ENCODE measurements at regions not wholly inside any gene's neighbourhood (a gene's known extent, or its start where the extent isn't known, plus 50 kb on each side); places are given as distances from the start of the nearest gene placed in this dataset.

DNA sequence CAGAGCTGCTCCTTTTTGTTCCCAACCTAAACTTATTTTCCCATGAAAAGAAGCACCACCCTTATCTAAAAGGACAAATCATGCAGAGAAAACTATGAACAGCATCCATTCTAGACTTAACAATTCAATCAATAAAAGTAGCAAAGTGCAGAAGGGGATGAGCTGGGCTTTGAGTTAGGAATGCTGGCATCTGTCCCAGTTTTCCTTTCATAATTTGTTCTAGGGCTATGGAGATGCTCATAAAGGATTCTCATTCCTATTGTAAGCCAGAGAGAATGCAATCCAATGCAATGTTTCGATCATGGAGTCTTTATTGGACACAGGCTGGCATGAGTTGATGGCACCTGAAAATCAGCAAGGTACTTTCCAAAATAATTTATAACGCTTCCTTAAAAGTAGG, 330.6 kb downstream of the VPS13C start:
- no peak for TF ChIP-seq POLR2A (IDR thresholded peaks at IDR 0.05)
- TF ChIP-seq, protein P1, sequence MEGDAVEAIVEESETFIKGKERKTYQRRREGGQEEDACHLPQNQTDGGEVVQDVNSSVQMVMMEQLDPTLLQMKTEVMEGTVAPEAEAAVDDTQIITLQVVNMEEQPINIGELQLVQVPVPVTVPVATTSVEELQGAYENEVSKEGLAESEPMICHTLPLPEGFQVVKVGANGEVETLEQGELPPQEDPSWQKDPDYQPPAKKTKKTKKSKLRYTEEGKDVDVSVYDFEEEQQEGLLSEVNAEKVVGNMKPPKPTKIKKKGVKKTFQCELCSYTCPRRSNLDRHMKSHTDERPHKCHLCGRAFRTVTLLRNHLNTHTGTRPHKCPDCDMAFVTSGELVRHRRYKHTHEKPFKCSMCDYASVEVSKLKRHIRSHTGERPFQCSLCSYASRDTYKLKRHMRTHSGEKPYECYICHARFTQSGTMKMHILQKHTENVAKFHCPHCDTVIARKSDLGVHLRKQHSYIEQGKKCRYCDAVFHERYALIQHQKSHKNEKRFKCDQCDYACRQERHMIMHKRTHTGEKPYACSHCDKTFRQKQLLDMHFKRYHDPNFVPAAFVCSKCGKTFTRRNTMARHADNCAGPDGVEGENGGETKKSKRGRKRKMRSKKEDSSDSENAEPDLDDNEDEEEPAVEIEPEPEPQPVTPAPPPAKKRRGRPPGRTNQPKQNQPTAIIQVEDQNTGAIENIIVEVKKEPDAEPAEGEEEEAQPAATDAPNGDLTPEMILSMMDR (IDR thresholded peaks at IDR 0.05) = no peak

All from uterus (tissue), 2 donors.